ENCODE measurements at regions not wholly inside any gene's neighbourhood (a gene's known extent, or its start where the extent isn't known, plus 50 kb on each side); places are given as distances from the start of the nearest gene placed in this dataset.
"Not testable (repeated sequence)": the region's sequence is repeated elsewhere in the genome, so short reads cannot be mapped to it uniquely, and the experiment has no call there.

DNA sequence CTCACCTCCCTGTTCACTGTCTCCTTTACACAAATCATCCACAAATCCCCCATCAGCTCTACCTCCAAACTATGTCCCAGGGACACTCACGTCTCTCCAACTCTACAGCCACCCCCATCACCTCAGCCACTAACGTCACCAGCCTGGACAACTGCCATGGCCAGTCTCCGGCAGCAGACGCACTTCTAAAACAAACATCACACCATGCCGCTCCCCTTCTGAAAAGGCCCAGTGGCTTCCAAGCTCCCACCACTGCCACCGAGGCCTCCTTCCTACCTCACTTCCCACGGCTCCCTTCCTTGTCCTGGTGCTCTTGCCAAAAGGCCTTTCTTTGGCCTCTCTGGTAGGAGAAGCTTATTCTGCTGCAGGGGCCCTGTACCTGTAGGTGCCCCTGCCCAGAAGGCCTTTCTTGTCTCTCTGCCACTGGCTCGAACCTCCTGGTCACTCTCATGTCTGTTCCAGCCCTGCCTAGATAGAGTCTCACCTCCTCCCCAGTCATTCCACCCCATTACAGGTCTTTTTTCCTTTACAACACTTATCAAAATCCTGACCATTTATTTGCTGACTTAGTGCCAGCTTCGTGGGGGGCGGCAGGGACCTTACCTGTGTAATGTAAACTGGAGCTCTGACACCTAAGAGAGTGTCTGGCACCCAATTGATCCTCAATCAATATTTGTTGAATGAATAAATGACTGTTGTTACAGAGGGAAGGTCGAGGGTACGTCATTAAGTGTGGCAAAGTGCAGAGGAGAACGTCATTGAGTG, 304.2 kb downstream of the GOLGA6L6 start:
- not testable (repeated sequence) for DNase-seq (ENCODE audit: low read depth)

DNA sequence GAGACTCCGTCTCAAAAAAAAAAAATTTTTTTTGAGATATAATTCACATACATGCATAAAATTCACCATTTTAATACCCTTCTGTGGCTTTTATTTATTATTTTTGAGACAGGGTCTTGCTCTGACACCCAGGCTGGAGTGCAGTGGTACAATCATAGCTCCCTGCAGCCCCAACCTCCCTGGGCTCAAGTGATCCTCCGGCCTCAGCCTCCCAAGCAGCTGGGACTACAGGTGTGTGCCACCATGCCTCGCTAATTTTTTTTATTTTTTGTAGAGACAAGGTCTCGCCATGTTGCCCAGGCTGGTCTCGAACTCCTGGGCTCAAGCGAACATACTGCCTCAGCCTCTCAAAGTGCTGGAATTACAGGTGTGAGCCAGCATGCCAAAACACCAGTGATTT, 305.9 kb downstream of the GOLGA6L6 start:
- DNase-seq (ENCODE audit: low read depth) = not testable (repeated sequence)

DNA sequence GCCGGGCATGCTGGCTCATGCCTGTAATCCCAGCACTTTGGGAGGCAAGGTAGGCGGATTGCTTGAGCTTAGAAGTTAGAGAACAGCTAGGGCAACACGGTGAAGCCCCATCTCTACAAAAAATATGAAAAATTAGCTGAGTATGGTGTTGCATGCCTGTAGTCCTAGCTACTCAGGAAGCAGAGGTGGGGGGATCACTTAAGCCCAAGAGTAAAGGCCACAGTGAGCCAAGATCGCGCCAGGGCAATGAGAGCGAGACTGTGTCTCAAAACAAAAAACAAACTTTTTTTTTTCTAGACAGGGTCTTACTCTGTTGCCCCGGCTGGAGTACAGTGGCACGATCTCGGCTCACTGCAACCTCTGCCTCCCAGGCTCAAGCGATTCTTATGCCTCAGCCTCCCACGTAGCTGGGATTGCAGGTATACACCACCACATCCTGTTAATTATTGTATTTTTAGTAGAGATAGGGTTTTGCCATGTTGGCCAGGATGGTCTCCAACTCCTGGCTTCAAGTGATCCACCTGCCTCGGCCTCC, 307.5 kb downstream of the GOLGA6L6 start:
- DNase-seq (ENCODE audit: low read depth) = not testable (repeated sequence)

DNA sequence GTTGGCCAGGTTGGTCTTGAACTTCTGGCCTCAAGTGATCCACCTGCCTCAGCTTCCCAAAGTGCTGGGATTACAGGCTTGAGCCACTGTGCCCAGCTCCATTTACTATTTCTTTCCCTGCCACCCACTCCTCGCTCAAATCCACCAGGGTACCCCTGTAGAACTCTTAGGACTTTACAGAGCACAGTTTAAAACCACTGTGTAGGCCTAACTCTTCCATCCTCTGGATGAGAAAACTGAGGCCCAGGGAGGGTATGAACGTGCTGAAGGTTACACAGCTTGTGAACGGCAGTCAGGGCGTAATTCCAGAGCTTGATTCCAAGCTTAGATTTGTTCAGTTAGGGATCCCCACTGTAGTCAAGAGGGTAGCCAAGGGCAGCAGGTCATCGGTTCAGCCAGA, 309.1 kb downstream of the GOLGA6L6 start:
- DNase-seq (ENCODE audit: low read depth) = not testable (repeated sequence)

DNA sequence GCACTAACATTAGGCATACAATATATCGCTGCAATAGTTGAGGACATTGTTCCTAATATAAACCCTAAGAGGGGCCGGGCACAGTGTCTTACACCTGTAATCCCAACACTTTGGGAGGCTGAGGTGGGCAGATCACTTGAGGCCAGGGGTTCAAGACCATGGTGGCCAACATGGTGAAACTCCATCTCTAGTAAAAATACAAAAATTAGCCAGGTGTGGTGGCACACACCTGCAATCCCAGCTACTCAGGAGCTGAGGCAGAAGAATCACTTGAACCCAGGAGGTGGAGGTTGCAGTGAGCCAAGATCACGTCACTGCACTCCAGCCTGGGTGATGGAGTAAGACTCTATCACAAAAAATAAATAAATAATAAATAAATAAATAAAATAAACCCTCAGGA, 310.9 kb downstream of the GOLGA6L6 start:
- not testable (repeated sequence) for DNase-seq (ENCODE audit: low read depth)

DNA sequence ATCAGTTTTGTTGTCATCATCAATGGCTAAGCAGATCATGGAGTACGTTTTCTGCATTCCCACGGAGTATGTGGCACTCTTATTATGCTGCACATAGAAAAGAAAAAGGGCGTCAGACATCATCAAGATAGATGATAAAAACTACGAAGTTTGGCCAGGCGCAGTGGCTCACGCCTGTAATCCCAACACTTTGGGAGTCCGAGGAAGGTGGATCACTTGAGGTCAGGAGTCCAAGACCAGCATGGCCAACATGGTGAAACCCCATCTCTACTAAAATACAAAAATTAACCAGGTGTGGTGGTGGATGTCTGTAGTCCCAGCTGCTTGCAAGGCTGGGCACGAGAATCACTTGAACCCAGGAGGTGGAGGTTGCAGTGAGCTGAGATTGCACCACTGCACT, 312.8 kb downstream of the GOLGA6L6 start:
- not testable (repeated sequence) for DNase-seq (ENCODE audit: low read depth)

DNA sequence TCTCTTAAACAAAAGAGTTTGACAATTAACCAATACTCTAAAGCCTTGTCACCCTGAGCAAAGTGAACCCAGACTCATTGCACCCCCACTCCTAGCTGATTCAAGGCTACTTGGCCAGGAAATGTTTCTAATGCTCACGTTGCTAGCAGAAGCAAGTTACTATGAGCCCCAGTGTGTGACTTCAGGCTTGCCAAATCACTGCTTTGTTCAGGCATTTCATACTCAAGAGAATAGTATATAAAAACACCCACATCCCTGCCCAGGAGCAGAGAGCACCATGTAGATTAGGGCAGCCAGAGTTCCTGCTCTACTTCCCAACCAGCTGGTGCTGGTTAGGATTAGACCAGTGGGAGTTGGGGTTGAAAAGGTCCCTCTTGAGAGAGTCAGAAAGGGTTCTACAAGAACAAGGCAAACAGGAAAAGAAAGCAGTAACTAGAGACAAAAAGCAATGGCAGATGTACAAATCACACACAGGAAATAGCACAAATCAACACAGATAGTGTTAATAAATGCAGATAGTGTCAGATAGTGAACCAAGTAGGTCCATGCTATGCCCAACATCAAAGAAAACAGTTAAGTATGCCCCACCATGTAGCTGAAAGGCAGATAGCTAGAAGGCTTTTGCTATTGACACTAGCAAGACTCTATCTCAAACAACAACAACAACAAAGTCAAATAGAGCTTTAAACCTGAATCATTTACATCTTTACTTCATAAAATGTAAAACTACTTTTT, 314.3 kb downstream of the GOLGA6L6 start:
- not testable (repeated sequence) for DNase-seq (ENCODE audit: low read depth)

DNA sequence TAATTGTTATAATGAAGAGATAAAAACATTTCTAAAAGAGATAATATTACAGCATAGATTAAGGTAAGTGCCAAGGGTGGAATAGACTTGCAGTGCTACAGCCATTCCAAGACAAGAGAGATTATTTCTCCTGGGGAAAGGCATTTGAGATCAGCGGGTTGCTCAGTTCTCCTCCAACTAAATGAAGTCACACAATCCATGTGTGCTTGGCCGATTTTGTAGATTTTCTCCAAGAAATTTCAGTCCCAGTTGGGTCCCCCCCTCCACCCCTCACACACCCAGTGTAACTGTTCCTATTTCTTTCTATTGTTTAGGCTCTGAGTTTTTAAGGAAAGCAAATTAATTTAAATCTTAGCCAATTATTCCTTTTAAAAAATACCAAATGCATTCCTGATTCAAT, 315.1 kb downstream of the GOLGA6L6 start:
- not testable (repeated sequence) for DNase-seq (ENCODE audit: low read depth)

DNA sequence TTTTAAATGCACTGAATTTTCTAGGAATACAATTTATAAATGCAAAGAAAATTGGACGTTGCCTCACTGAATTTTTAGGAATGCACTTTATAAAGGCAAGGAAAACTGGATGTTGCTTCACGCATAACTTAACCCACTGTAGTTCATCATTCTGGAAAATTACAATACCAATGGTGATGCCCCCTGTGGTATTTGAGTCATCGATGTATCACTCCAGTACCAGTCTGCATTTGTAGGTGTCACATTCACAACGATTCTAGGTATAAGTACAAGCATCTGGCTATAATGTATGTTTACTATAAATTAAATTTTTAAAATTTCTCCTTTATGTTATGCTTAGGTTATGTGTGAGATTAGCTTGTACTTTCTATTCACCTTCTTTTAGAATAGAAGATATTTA, 320.5 kb downstream of the GOLGA6L6 start:
- DNase-seq (ENCODE audit: low read depth) = not testable (repeated sequence)

DNA sequence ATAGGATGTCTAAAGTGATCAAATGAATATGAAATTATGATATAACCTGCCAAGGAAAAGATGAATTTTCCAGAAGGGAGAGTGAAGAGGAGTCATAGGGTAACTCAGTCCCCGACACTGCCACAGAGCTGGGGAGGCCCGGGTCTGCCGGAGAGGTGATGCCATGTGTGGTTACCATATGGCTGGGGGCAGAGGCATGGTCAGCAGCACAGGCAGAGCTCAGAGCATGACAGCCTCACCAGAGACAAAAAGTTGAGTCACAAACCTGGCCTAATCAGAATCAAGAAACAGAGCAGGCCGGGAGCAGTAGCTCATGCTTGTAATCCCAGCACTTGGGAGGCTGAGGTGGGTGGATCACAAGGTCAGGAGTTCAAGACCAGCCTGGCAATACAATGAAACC, 322.4 kb downstream of the GOLGA6L6 start:
- DNase-seq (ENCODE audit: low read depth) = not testable (repeated sequence)

DNA sequence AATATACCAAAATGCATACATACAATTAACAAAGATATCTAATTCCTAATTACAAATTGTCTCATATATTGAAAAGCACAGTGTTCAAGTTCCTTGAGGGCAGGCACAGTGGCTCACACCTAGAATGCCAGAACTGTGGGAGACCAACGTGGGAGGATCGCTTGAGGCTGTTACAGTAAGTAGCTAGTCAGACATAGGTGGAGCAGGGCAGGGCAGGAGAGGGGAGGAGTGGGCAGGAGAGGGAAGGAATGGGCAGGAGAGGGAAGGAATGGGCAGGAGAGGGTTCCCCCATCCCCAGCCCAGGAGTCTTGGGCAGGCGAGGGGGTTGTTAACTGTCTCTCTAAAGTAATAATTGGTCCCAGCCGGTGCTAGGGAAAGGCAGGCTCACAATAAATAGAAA, 325.9 kb downstream of the GOLGA6L6 start:
- DNase-seq (ENCODE audit: low read depth) = not testable (repeated sequence)

DNA sequence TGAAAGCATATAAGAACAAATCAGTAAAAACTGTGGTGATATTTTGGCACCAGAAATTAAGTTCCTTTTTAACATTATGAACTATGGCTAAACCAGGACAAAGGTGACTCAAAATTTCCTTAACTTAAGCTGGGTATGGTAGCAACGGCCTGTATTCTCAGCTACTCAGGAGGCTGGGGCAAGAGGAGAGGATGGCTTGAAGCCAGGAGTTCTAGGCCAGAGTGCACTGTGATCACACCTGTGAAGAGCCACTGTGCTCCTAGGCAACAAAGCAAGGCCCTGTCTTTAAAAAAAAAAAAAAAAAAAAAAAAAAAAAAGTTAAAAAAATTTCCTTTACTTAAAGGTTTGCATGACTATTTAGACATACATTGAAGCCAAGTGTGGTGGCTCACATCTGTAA, 327.5 kb downstream of the GOLGA6L6 start:
- DNase-seq (ENCODE audit: low read depth) = not testable (repeated sequence)

DNA sequence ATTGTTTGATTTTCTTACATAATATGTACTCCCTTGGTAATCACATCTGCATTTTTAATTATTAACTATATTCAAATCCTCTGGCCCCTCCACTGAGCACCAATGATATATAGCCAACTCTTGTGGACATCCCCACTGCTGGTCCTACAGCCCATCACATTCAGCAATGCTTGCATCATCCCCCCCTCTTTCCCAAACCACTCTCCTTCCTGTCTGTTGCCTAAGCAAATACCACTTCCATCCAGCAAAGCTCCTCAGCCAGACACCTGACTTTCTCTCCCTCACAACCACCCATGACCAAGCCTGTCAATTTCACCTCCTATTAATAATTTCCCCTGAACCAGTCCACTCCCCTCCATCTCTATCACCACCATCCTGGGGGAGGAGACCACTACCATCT, 330.1 kb downstream of the GOLGA6L6 start:
- not testable (repeated sequence) for DNase-seq (ENCODE audit: low read depth)

DNA sequence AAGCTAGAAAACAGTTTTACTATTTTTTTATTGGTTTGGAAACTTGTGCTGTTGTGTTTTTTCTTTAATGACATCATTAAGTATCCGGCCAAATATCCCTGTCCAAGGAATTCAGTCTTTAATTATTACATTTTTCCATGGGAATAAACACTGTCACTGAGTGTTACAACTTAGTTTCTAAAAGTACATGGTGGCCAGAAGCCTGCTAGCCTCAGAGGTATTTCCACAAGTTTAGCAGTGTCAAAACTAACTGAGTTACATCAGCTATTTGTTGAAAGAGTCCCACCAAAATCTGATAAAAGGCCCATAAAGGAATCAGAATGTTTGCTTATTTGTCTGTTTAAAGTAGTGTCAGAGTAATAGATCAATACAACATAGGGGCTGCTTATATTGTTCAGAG, 331.6 kb downstream of the GOLGA6L6 start:
- not testable (repeated sequence) for DNase-seq (ENCODE audit: low read depth)

DNA sequence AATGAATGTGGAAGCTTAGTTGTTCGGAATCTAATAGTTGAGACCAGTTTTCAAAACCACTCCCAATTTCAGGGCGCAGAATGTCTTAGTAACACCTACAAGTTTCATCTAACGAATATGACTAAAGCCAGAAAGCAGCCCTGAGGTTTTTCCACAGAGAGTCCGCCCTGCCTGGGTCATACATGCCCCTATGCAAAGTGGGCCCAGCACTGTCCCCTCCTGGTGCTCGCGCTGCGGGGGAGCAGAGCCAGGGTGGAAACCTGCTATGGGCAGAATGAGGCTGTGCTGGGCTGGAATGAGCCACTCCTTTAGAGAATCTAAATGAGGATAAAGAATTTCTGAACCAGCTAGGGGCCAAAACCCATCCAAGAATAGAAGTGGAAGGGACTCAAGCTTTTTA, 334.0 kb downstream of the GOLGA6L6 start:
- not testable (repeated sequence) for DNase-seq (ENCODE audit: low read depth)

DNA sequence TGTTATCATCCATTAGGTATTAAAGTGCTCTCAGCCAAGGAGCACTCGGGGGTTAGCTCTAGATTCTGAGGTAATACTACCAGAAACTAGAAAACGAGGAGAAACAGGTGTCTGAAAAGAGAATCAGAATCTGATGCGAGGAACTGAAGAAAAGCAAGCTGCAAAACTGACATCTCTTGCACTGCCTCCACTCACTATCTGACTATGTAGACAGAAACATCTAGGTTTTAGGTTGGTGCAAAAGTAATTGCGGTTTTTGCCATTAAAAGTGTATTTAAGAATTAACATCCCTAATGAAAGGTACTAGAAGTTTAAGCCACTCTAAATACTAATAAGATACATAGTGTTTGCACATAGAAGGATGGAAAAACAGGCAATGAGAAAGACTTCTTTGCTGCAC, 334.4 kb downstream of the GOLGA6L6 start:
- DNase-seq (ENCODE audit: low read depth) = not testable (repeated sequence)

DNA sequence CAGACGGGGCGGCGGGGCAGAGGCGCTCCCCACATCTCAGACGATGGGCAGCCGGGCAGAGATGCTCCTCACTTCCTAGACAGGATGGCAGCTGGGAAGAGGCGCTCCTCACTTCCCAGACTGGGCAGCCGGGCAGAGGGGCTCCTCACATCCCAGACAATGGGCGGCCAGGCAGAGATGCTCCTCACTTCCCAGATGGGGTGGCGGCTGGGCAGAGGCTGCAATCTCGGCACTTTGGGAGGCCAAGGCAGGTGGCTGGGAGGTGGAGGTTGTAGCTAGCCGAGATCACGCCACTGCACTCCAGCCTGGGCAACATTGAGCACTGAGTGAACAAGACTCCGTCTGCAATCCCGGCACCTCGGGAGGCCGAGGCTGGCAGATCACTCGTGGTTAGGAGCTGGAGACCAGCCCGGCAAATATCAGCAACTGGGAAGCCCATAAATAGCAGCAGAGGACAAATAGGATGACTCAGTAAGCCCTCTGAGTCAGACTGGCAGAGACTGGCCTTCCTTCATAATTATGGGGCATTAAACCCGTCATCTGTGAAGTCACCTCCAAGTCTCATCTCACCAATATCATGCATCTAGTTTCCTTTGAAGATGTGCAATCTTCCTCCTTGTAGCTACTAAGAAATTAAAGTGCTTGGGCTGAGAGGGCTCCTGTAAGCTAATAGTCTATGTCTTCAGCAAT, 337.3 kb downstream of the GOLGA6L6 start:
- not testable (repeated sequence) for DNase-seq (ENCODE audit: low read depth)

DNA sequence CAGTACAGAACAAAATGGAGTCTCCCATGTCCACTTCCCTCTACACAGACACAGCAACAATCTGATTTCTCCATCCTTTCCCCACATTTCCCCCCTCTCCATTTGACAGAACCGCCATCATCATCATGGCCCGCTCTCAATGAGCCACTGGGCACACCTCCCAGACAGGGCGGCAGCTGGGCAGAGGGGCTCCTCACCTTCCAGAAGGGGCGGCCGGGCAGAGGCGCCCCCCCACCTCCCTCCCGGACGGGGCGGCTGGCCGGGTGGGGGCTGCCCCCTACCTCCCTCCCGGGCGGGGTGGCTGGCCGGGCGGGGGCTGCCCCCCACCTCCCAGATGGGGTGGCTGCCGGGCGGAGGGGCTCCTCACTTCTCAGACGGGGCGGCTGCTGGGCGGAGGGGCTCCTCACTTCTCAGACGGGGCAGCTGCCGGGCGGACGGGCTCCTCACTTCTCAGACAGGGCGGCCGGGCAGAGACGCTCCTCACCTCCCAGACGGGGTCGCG, 337.9 kb downstream of the GOLGA6L6 start:
- not testable (repeated sequence) for DNase-seq (ENCODE audit: low read depth)

DNA sequence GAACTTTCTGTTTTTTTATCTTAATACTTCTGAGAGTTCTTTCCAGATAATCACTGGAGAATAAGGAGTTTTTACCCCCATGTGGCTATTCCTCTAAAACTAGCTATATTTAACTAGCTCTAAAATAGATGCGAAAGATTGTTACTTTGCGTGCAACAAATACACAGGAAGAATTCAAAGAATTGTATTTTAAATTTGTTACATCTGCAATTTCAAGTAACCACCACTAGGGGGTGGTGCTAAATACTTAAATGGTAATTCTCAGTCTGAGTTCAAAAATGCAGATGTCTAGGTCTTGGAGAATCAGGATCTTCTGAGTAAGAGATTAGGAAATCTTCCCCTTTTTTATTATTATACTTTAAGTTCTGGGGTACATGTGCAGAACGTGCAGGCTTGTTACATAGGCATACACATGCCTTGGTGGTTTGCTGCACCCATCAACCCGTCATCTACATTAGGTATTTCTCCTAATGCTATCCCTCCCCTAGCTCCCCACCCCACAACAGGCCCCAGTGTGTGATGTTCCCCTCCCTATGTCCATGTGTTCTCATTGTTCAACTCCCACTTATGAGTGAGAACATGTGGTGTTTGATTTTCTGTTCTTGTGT, 346.9 kb downstream of the GOLGA6L6 start:
- not testable (repeated sequence) for DNase-seq (ENCODE audit: low read depth)

DNA sequence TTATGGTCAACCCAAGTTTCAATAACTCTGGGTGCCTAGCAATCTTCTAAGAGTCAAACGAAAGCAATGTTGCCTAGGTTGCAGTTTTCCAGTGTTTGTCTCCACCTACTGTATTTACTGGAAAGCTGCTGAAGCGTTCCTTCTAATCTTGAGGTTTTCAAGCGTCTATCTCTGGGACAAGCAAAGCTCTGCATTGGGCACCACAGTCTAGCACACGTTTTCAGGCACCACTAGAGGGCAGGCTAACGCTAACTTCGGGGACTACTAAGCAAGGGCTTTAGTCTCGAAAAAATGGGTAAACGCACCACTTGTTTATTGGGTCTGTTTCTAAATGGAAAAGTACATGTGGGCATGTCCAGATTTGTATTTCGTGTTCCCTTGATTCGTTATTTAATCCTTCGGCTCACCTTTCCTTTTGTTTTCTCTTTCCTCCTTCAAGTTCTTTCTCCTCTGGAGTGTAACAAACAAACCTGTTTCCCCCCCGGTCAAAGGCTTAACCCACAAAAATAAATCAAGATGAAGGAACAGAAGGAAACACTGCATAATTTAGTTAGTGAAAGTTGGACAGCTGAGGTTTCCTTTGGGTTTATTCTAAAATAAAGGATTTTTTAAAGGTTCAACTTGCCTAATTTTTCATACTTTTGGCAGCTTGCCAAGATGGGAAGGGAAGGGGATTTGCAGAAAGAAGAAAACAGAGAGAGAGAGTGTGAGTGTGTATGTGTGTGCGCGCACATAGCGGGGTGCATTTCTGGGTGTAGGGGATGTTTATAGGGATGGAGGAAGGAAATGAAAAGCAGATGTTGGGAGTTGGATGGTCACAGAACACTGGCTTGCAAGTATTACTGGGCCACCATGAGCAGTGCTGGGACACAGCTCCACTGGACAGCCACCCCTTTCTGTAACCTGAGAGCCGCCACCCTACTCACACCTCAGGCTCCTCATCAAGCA, 348.3 kb downstream of the GOLGA6L6 start:
- DNase-seq (ENCODE audit: low read depth) = peak; percentile 28

All from stimulated activated CD8-positive, alpha-beta memory T cell treated with anti-CD3 and anti-CD28 coated beads, Interleukin-4, amount 100 ng/mL, for 24 hours (primary cell).